Panc1 (cell line): ENCODE measurements at regions not wholly inside any gene's neighbourhood (a gene's known extent, or its start where the extent isn't known, plus 50 kb on each side); places are given as distances from the start of the nearest gene placed in this dataset.

Source experiments
- ATAC-seq: fragments of 200-7000 bp; cut with Tn5 transposase; 2 replicates; pipeline ENCODE4 v1.9.1; 2020; ENCODE audit warnings: mild to moderate bottlenecking, moderate library complexity
- BruUV-seq: library from RNA; stranded (reverse); fragments of 400-500 nt; replicated peaks from 2 replicates; lab custom pipeline; 2021; lab: Mats Ljungman, UMichigan
- CTCF ChIA-PET: fragments of 300-600 bp; sonication (Branson Sonifier 250); formaldehyde crosslinking; loops from one replicate; lab custom pipeline; 2022; ENCODE audit warnings: antibody characterized with exemption; lab: Charles Lee
- POLR2A ChIA-PET: fragments of 300-600 bp; sonication (Branson Sonifier 250); formaldehyde crosslinking; loops from one replicate; lab custom pipeline; 2022; ENCODE audit warnings: antibody characterized with exemption; lab: Charles Lee
- DNase-seq: peaks from one replicate; pipeline ENCODE4 v3.0.0-alpha.2; 2010; ENCODE audit warnings: low read depth, low spot score
- H3K27ac ChIP-seq: 2 replicates; pipeline ENCODE4 v1.5.1; 2011; ENCODE audit warnings: mild to moderate bottlenecking, low read length, inconsistent platforms
- H3K27me3 ChIP-seq: fragments of 200-500 bp; sonication (Bioruptor generic); 2 replicates; pipeline ENCODE4 v1.6.0; 2014; ENCODE audit warnings: low read length, inconsistent platforms; ENCODE audit not compliant: control insufficient read depth, insufficient read depth
- H3K36me3 ChIP-seq: fragments of 200-500 bp; sonication (Bioruptor generic); 2 replicates; pipeline ENCODE4 v1.5.1; 2014; ENCODE audit warnings: inconsistent platforms, mild to moderate bottlenecking, low read length, moderate library complexity; ENCODE audit not compliant: control insufficient read depth, insufficient read depth
- H3K4me1 ChIP-seq: 2 replicates; pipeline ENCODE4 v1.5.1; 2011; ENCODE audit warnings: inconsistent platforms, mild to moderate bottlenecking, low read length, moderate library complexity; ENCODE audit not compliant: control insufficient read depth, insufficient read depth
- H3K4me3 ChIP-seq, 2 experiments: 2 replicates each; pipeline ENCODE4 v1.5.1; 2011 to 2012; ENCODE audit warnings: low read depth in 2 of 2, low read length in 2 of 2, mild to moderate bottlenecking in 2 of 2, inconsistent platforms in 1 of 2, moderate library complexity in 1 of 2
- H3K9me3 ChIP-seq: fragments of 200-500 bp; sonication (Bioruptor generic); 2 replicates; pipeline ENCODE4 v1.5.1; 2014; ENCODE audit warnings: low read depth, mild to moderate bottlenecking, inconsistent platforms, low read length, moderate library complexity; ENCODE audit not compliant: control insufficient read depth, insufficient read depth
- CTCF ChIP-seq: fragments of 450-650 bp; IDR thresholded peaks from 2 replicates; pipeline ENCODE4 v1.5.1; 2017; ENCODE audit warnings: mild to moderate bottlenecking
- POLR2AphosphoS5 ChIP-seq: IDR thresholded peaks from 2 replicates; pipeline ENCODE4 v1.6.1; 2012; ENCODE audit warnings: mild to moderate bottlenecking, low read depth, low read length, moderate library complexity
- REST ChIP-seq, 2 experiments: IDR thresholded peaks; 2 replicates each; pipeline ENCODE4 v1.6.1; 2011 to 2012; ENCODE audit warnings: low read depth in 2 of 2, control low read depth in 1 of 2, low read length in 1 of 2, mild to moderate bottlenecking in 1 of 2, moderate library complexity in 1 of 2; ENCODE audit not compliant: insufficient read depth in 1 of 2
- SIN3A ChIP-seq: IDR thresholded peaks from 2 replicates; pipeline ENCODE4 v1.6.1; 2012; ENCODE audit warnings: low read depth, mild to moderate bottlenecking, low read length, moderate library complexity, borderline replicate concordance; ENCODE audit not compliant: insufficient read depth
- TCF7L2 ChIP-seq: IDR thresholded peaks from 2 replicates; pipeline ENCODE4 v1.6.1; 2011; ENCODE audit warnings: mild to moderate bottlenecking, low read depth, low read length, inconsistent platforms
- in situ Hi-C: cut with HindIII; loops from 2 replicates; pipeline ENCODE4 v1.10.0; 2016; ENCODE audit warnings: low sequenced_read_pairs, low pct_unique_long_range_greater_than_20kb
- intact Hi-C: fragments of 100-400 bp; cut with micrococcal nuclease; formaldehyde crosslinking; loops from one replicate; pipeline ENCODE4 v1.10.0; 2022; ENCODE audit not compliant: unreplicated experiment

- no peaks in the 10 kb centered on the region for H3K4me1 ChIP-seq
- ChIA-PET CTCF (no interaction called here), POLR2A (no interaction called here)
- BruUV-seq: no TSS peak
- H3K9me3 ChIP-seq: no peaks in the 10 kb centered on the region
- H3K36me3 ChIP-seq: no peaks in the 10 kb centered on the region
- peaks cover 26% of the 10 kb centered on the region for H3K27me3 ChIP-seq
- TF ChIP-seq SIN3A (no peak), CTCF (no peak), REST (IDR thresholded peaks at IDR 0.05; ENCODE audit: insufficient read depth in 1 of 2, low read depth in 2 of 2, low read length in 1 of 2) (no peak), TCF7L2 (no peak), POLR2AphosphoS5 (no peak)
- no peak overlapping the region for H3K4me3 ChIP-seq
- no peak for DNase-seq
- in situ Hi-C loops (no loop called here), intact Hi-C loops (no loop called here)
- H3K27ac ChIP-seq: no peak overlapping the region
- no peak for ATAC-seq
These were observed 115.9 kb upstream of the NFE2L3 start for GRCh38 chr7:26036092-26036491.

GRCh38 chr7:26038201-26038990, 113.6 kb upstream of the NFE2L3 start:
- BruUV-seq: no TSS peak
- H3K4me1 ChIP-seq: no peaks in the 10 kb centered on the region
- TF ChIP-seq CTCF (no peak), TCF7L2 (no peak), POLR2AphosphoS5 (no peak), SIN3A (no peak), REST (IDR thresholded peaks at IDR 0.05; ENCODE audit: insufficient read depth in 1 of 2, low read depth in 2 of 2, low read length in 1 of 2) (no peak)
- H3K9me3 ChIP-seq: no peaks in the 10 kb centered on the region
- ChIA-PET POLR2A (interaction anchor here (0.7 kb wide), 1 partner anchor 100 kb away, joined by 14 read pairs; no protein-coding TSS in a partner anchor), CTCF (no interaction called here)
- intact Hi-C loops (no loop called here), in situ Hi-C loops (no loop called here)
- no peak for DNase-seq
- no peaks in the 10 kb centered on the region for H3K36me3 ChIP-seq
- H3K27ac ChIP-seq: no peak overlapping the region
- no peak overlapping the region for H3K4me3 ChIP-seq
- peaks cover 26% of the 10 kb centered on the region for H3K27me3 ChIP-seq
- ATAC-seq: peak; percentile 38; the same call in 1 of the 2 replicates
